IMR-90 (cell line): ENCODE measurements at regions not wholly inside any gene's neighbourhood (a gene's known extent, or its start where the extent isn't known, plus 50 kb on each side); places are given as distances from the start of the nearest gene placed in this dataset.

Experiments used
- ATAC-seq: fragments of 200-7000 bp; cut with Tn5 transposase; 2 replicates; pipeline ENCODE4 v1.9.1; 2020; ENCODE audit warnings: low read depth, mild to moderate bottlenecking, moderate library complexity
- BruUV-seq: library from RNA; stranded (reverse); fragments of 400-500 nt; replicated peaks from 2 replicates; lab custom pipeline; 2021; lab: Mats Ljungman, UMichigan
- CTCF ChIA-PET: fragments of 300-600 bp; formaldehyde crosslinking; extraction: SDS; loops from one replicate; lab custom pipeline; 2021; ENCODE audit warnings: antibody characterized with exemption; lab: Yijun Ruan, JAX
- POLR2A ChIA-PET: fragments of 300-600 bp; sonication (Branson Sonifier 250); formaldehyde crosslinking; loops from one replicate; lab custom pipeline; 2022; ENCODE audit warnings: antibody characterized with exemption; ENCODE audit not compliant: unreplicated experiment; lab: Charles Lee
- DNase-seq: peaks from one replicate; pipeline ENCODE4 v3.0.0; 2013
- H2AFZ ChIP-seq: replicated peaks from 2 replicates; pipeline ENCODE3; 2013; ENCODE audit warnings: low read length, mild to moderate bottlenecking; ENCODE audit not compliant: poor library complexity
- H2AK5ac ChIP-seq: 2 replicates; pipeline ENCODE4 v1.6.1; 2013; ENCODE audit warnings: low read depth, low read length, inconsistent platforms
- H2AK9ac ChIP-seq: replicated peaks from 2 replicates; pipeline ENCODE3; 2013; ENCODE audit warnings: mild to moderate bottlenecking, low read depth, low read length, moderate library complexity; ENCODE audit not compliant: poor library complexity
- H2BK120ac ChIP-seq: 2 replicates; pipeline ENCODE4 v1.6.1; 2013; ENCODE audit warnings: low read depth, low read length, inconsistent platforms
- H2BK15ac ChIP-seq: 3 replicates; pipeline ENCODE4 v1.6.1; 2013; ENCODE audit warnings: low read depth, low read length, inconsistent platforms
- H2BK20ac ChIP-seq: 2 replicates; pipeline ENCODE4 v1.6.1; 2013; ENCODE audit warnings: low read depth, mild to moderate bottlenecking, inconsistent platforms, low read length, moderate library complexity
- H2BK5ac ChIP-seq: 2 replicates; pipeline ENCODE4 v1.6.1; 2013; ENCODE audit warnings: mild to moderate bottlenecking, low read depth, low read length, inconsistent platforms; ENCODE audit not compliant: poor library complexity, severe bottlenecking
- H3K14ac ChIP-seq: replicated peaks from 2 replicates; pipeline ENCODE4 v1.6.1; 2013; ENCODE audit warnings: low read depth, low read length, inconsistent platforms
- H3K18ac ChIP-seq: 2 replicates; pipeline ENCODE4 v1.6.1; 2013; ENCODE audit warnings: low read depth, low read length, control low read depth
- H3K23ac ChIP-seq: 2 replicates; pipeline ENCODE4 v1.6.1; 2013; ENCODE audit warnings: low read depth, low read length, inconsistent platforms
- H3K27ac ChIP-seq: 2 replicates; pipeline ENCODE4 v1.5.1; 2013; ENCODE audit warnings: mild to moderate bottlenecking, control low read depth, low read length; ENCODE audit not compliant: insufficient read depth
- H3K27me3 ChIP-seq: 2 replicates; pipeline ENCODE4 v1.6.1; 2013; ENCODE audit warnings: low read length; ENCODE audit not compliant: control insufficient read depth, insufficient read depth
- H3K36me3 ChIP-seq: 2 replicates; pipeline ENCODE4 v1.6.1; 2013; ENCODE audit warnings: low read length, mixed read lengths; ENCODE audit not compliant: control insufficient read depth, insufficient read depth
- H3K4ac ChIP-seq: 2 replicates; pipeline ENCODE4 v1.6.1; 2013; ENCODE audit warnings: low read depth, low read length, inconsistent platforms
- H3K4me1 ChIP-seq: 2 replicates; pipeline ENCODE4 v1.6.1; 2013; ENCODE audit warnings: low read length, mixed read lengths; ENCODE audit not compliant: control insufficient read depth, insufficient read depth
- H3K4me2 ChIP-seq: 2 replicates; pipeline ENCODE4 v1.6.1; 2013; ENCODE audit warnings: low read depth, mild to moderate bottlenecking, control low read depth, low read length, moderate library complexity
- H3K4me3 ChIP-seq: 2 replicates; pipeline ENCODE4 v1.5.1; 2013; ENCODE audit warnings: low read depth, mild to moderate bottlenecking, control low read depth, low read length, moderate library complexity; ENCODE audit not compliant: insufficient read depth
- H3K56ac ChIP-seq: 2 replicates; pipeline ENCODE4 v1.6.1; 2013; ENCODE audit warnings: low read length, inconsistent platforms; ENCODE audit not compliant: insufficient read depth; ENCODE audit errors: extremely low read depth
- H3K79me1 ChIP-seq, 2 experiments: 2 replicates each; pipeline ENCODE4 v1.6.1; 2013; ENCODE audit warnings: low read length in 2 of 2, inconsistent platforms in 1 of 2, low read depth in 1 of 2
- H3K9ac ChIP-seq: 2 replicates; pipeline ENCODE4 v1.6.1; 2013; ENCODE audit warnings: low read depth, low read length, control low read depth
- H3K9me1 ChIP-seq: 2 replicates; pipeline ENCODE4 v1.6.1; 2013; ENCODE audit warnings: low read length, inconsistent platforms; ENCODE audit not compliant: insufficient read depth
- H3K9me3 ChIP-seq: 2 replicates; pipeline ENCODE4 v1.6.1; 2013; ENCODE audit warnings: low read length; ENCODE audit not compliant: control insufficient read depth, insufficient read depth
- H4K20me1 ChIP-seq: 2 replicates; pipeline ENCODE4 v1.6.1; 2013; ENCODE audit warnings: low read length, inconsistent platforms; ENCODE audit not compliant: insufficient read depth
- H4K5ac ChIP-seq: 2 replicates; pipeline ENCODE4 v1.6.1; 2013; ENCODE audit warnings: mild to moderate bottlenecking, low read depth, low read length, control low read depth
- H4K8ac ChIP-seq, 2 experiments: 2 replicates each; pipeline ENCODE4 v1.6.1; 2013; ENCODE audit warnings: low read depth in 2 of 2, low read length in 2 of 2, control low read depth in 1 of 2, inconsistent platforms in 1 of 2
- H4K91ac ChIP-seq: 2 replicates; pipeline ENCODE4 v1.6.1; 2013; ENCODE audit warnings: low read depth, low read length, inconsistent platforms; ENCODE audit not compliant: insufficient read depth
- BHLHE40 ChIP-seq: fragments of 150-350 bp; IDR thresholded peaks from 2 replicates; pipeline ENCODE4 v1.6.1; 2016; ENCODE audit warnings: mild to moderate bottlenecking, low read depth, low read length
- CEBPB ChIP-seq: IDR thresholded peaks from 2 replicates; pipeline ENCODE4 v1.6.1; 2012; ENCODE audit warnings: low read depth, low read length, improper control_type of control experiment
- FOS ChIP-seq: fragments of 150-350 bp; IDR thresholded peaks from 2 replicates; pipeline ENCODE4 v1.6.1; 2016; ENCODE audit warnings: low read depth, low read length
- MXI1 ChIP-seq: IDR thresholded peaks from 2 replicates; pipeline ENCODE4 v1.6.1; 2012; ENCODE audit warnings: low read depth, mild to moderate bottlenecking, low read length, moderate library complexity, borderline replicate concordance
- NFE2L2 ChIP-seq: fragments of 150-350 bp; IDR thresholded peaks from 2 replicates; pipeline ENCODE4 v1.6.1; 2016; ENCODE audit warnings: low read depth, mild to moderate bottlenecking, low read length
- RAD21 ChIP-seq: IDR thresholded peaks from 2 replicates; pipeline ENCODE4 v1.6.1; 2012; ENCODE audit warnings: low read length, improper control_type of control experiment
- RFX5 ChIP-seq: IDR thresholded peaks from 2 replicates; pipeline ENCODE4 v1.8.0; 2012; ENCODE audit warnings: low read depth, mild to moderate bottlenecking, low read length, moderate library complexity
- WGBS, 2 experiments: methylation state at CpG; one replicate each; pipeline versions ENCODE4 v1.1.5 to v1.1.7; 2013; ENCODE audit warnings: missing lambda C conversion rate in 2 of 2; ENCODE audit not compliant: insufficient read length in 1 of 2; ENCODE audit errors: extremely low coverage in 2 of 2; 5-methylcytosine and 5-hydroxymethylcytosine counted together
- dilution Hi-C: fragments of 300-500 bp; cut with HindIII; formaldehyde crosslinking; loops from one replicate; pipeline ENCODE4 v1.14.3; 2018; ENCODE audit warnings: low sequenced_read_pairs; ENCODE audit not compliant: unreplicated experiment
- in situ Hi-C: fragments of 300-500 bp; cut with MboI; formaldehyde crosslinking; loops from 3 replicates; pipeline ENCODE4 v1.14.3; 2019; ENCODE audit warnings: low sequenced_read_pairs, inconsistent platforms, mixed read lengths
- intact Hi-C: fragments of 100-400 bp; cut with micrococcal nuclease; formaldehyde crosslinking; loops from 2 replicates; pipeline ENCODE4 v1.10.0; 2022
- TF ChIP-seq, protein P1 (sequence below): fragments of 150-350 bp; IDR thresholded peaks from 2 replicates; pipeline ENCODE4 v1.6.1; 2017; ENCODE audit warnings: mild to moderate bottlenecking, antibody characterized with exemption, low read length, low read depth
- TF ChIP-seq, protein P2 (sequence below): conservative IDR thresholded peaks from 2 replicates; pipeline ENCODE4 v1.5.1; 2012; ENCODE audit warnings: mild to moderate bottlenecking, low read depth, low read length, improper control_type of control experiment

DNA sequence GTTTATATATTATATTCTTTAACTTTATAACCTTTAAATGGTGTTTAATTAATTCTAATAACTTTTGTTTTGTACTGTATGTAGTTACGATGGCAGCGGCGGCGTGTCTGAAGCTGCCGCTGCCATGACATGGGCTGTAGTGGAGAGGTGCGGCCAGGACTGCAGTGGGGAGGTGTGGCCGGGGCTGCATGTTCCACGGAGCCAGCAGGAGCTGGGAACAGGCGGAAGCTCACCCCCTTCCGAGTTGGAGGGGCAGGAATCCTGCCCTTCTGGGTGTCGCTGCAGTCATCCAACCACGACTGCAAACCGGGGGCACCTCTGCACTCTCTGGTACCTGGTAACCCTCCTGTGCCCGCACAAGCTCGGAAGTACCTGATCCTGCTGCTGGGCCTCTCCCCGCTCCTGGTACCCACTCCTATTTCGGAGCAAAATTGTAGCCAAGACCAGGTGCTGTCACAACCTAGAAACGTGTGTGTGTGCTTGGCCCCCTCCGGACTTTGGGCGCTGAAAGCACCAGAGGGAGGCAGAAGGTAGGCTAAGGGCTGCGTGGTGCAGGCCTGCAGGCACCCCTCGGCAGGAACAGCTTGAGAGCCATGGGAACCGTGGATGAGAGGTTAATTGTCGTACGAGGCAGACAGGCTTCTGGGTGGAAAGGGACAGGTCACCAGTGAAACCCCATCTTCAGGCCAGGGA lies 1329.7 kb upstream of the SLC39A10 start:
- no peak overlapping the region for H2AK5ac ChIP-seq
- no peaks in the 10 kb centered on the region for H3K9me1 ChIP-seq
- no peaks in the 10 kb centered on the region for H3K36me3 ChIP-seq
- H2AFZ ChIP-seq: no peak overlapping the region
- intact Hi-C loops: no loop called here
- H3K56ac ChIP-seq: no peak overlapping the region
- H4K91ac ChIP-seq: no peak overlapping the region
- dilution Hi-C loops: no loop called here
- peaks cover 19% of the 10 kb centered on the region for H3K9me3 ChIP-seq
- H3K27ac ChIP-seq: no peak overlapping the region
- BruUV-seq: no TSS peak
- H4K5ac ChIP-seq: no peak overlapping the region
- H2BK120ac ChIP-seq: no peak overlapping the region
- no peak overlapping the region for H2BK15ac ChIP-seq
- H3K79me1 ChIP-seq: no peaks in the 10 kb centered on the region
- no peak overlapping the region for H3K4ac ChIP-seq
- no peak overlapping the region for H3K4me2 ChIP-seq
- WGBS, 2 experiments: 67% methylated on average over 4 of the region's 25 CpGs; no CpG with 5 or more reads in 1 of the 2 experiments
- ChIA-PET POLR2A (no interaction called here), CTCF (interaction anchor here (1.1 kb wide), 1 partner anchor 9 kb away, joined by 4 read pairs; no protein-coding TSS in a partner anchor)
- TF ChIP-seq BHLHE40 (no peak), RAD21 (no peak), NFE2L2 (no peak), MXI1 (no peak), RFX5 (no peak), CEBPB (no peak), FOS (no peak)
- TF ChIP-seq, protein P1, sequence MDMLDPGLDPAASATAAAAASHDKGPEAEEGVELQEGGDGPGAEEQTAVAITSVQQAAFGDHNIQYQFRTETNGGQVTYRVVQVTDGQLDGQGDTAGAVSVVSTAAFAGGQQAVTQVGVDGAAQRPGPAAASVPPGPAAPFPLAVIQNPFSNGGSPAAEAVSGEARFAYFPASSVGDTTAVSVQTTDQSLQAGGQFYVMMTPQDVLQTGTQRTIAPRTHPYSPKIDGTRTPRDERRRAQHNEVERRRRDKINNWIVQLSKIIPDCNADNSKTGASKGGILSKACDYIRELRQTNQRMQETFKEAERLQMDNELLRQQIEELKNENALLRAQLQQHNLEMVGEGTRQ: no peak
- TF ChIP-seq, protein P2, sequence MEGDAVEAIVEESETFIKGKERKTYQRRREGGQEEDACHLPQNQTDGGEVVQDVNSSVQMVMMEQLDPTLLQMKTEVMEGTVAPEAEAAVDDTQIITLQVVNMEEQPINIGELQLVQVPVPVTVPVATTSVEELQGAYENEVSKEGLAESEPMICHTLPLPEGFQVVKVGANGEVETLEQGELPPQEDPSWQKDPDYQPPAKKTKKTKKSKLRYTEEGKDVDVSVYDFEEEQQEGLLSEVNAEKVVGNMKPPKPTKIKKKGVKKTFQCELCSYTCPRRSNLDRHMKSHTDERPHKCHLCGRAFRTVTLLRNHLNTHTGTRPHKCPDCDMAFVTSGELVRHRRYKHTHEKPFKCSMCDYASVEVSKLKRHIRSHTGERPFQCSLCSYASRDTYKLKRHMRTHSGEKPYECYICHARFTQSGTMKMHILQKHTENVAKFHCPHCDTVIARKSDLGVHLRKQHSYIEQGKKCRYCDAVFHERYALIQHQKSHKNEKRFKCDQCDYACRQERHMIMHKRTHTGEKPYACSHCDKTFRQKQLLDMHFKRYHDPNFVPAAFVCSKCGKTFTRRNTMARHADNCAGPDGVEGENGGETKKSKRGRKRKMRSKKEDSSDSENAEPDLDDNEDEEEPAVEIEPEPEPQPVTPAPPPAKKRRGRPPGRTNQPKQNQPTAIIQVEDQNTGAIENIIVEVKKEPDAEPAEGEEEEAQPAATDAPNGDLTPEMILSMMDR: no peak
- DNase-seq: no peak
- in situ Hi-C loops: no loop called here
- H2AK9ac ChIP-seq: no peak overlapping the region
- H4K20me1 ChIP-seq: no peaks in the 10 kb centered on the region
- no peak overlapping the region for H3K9ac ChIP-seq
- H3K27me3 ChIP-seq: no peaks in the 10 kb centered on the region
- no peak overlapping the region for H3K23ac ChIP-seq
- H3K14ac ChIP-seq: no peak overlapping the region
- H4K8ac ChIP-seq: no peak overlapping the region
- no peak overlapping the region for H3K4me3 ChIP-seq
- H2BK5ac ChIP-seq: no peak overlapping the region
- no peaks in the 10 kb centered on the region for H3K4me1 ChIP-seq
- ATAC-seq: no peak
- H2BK20ac ChIP-seq: no peak overlapping the region
- H3K18ac ChIP-seq: no peak overlapping the region
